GM12892 (cell line): ENCODE measurements at regions not wholly inside any gene's neighbourhood (a gene's known extent, or its start where the extent isn't known, plus 50 kb on each side); places are given as distances from the start of the nearest gene placed in this dataset.
A peak's percentile ranks its signal among the peaks of the same experiment; 100 is the strongest.
"Not testable (repeated sequence)": the region's sequence is repeated elsewhere in the genome, so short reads cannot be mapped to it uniquely, and the experiment has no call there.

Experiments
- DNase-seq: peaks from one replicate; pipeline ENCODE4 v3.0.0; 2011; ENCODE audit not compliant: insufficient read length
- FAIRE-seq: peaks from 2 replicates; lab custom pipeline; 2011; peaks lifted over from hg19 to GRCh38; lab: Jason Lieb, UNC
- POLR2A ChIP-seq: IDR thresholded peaks from 2 replicates; pipeline ENCODE4 v1.6.1; 2011; ENCODE audit warnings: low read depth, low read length, control low read depth
- POLR2AphosphoS5 ChIP-seq: IDR thresholded peaks from 2 replicates; pipeline ENCODE4 v1.6.1; 2011; ENCODE audit warnings: low read depth, low read length, control low read depth
- TAF1 ChIP-seq: IDR thresholded peaks from 2 replicates; pipeline ENCODE4 v1.6.1; 2011; ENCODE audit warnings: low read depth, mild to moderate bottlenecking, control low read depth, low read length, borderline replicate concordance

DNA sequence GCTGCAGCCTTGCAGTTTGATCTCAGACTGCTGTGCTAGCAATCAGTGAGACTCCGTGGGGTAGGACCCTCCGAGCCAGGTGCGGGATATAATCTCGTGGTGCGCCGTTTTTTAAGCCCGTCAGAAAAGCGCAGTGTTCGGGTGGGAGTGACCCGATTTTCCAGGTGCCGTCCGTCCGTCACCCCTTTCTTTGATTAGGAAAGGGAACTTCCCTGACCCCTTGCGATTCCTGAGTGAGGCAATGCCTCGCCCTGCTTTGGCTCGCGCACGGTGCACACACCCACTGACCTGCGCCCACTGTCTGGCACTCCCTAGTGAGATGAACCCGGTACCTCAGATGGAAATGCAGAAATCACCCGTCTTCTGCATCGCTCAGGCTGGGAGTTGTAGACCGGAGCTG lies 203.2 kb downstream of the SNCAIP start:
- not testable (repeated sequence) for FAIRE-seq, DNase-seq

DNA sequence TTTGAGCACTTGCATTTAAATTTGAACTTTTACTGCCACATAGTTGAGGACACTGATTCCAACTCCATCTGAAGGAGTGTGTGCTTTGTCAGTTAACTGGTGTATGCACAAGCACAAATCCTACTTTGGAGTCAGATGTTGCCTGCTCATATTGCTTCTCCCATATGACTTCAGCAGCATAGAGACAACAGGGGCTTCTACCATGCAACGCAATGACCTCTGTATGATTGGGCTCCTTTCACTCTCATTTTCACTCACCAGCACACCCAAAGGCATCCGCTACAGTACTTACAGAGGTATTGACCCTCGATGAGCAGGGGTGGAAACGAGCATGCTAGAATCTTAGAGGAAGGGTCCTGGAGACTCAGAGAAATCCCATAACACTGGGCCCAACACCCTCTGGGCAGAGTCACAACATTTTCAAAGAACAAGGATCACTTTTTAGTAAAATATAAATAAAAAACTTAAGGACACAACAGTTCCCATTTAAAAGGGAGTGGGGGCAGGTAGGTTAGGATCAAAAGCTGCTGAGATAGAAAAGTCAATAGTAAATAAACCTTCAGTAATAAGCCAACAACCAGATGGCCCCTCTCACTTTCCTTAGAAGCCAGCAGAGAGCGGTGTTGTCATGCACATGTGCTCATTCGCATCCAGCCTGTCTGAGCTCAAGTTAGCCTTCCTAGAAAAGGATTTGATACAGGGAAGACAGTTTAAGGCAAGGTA lies 203.8 kb downstream of the SNCAIP start:
- FAIRE-seq: peak; percentile 69
- TF ChIP-seq TAF1 (no peak), POLR2AphosphoS5 (no peak), POLR2A (no peak)
- peak; percentile 8 for DNase-seq

DNA sequence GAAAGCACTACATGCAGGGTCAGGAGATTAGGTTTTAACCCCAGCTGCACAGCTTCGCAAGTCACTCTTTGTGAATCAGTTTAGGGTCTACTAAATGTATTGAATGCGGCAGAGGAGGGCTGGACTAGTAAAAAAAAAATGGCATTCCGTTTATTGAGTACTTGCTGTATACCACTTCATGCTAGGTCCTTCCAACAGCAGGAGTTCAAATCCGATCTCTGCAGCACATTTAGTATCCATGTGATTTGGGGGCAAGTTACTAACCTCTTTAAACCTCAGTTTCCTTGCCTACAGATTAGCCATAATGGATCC lies 204.4 kb downstream of the SNCAIP start:
- FAIRE-seq (no peak), DNase-seq (no peak)
- TF ChIP-seq POLR2A (no peak), TAF1 (no peak), POLR2AphosphoS5 (no peak)

DNA sequence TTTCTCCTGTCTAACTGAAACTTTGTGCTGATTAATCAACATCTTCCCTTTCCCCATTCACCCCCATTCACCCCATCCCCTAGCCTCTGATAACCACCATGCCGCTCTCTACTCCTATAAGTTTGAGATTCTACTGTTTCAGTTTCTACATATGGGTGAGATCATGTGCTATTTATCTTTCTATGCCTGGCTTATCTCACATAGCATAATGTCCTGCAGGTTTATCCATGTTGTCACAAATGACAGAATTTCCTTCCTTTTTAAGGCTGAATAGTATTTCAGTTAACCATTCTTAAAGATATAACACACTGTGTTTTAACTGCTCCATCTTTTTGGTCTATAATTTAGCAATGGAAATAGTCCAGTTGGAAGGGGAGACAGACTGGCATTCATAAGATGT lies 205.1 kb downstream of the SNCAIP start:
- FAIRE-seq (no peak), DNase-seq (no peak)
- TF ChIP-seq POLR2A (no peak), TAF1 (no peak), POLR2AphosphoS5 (no peak)

DNA sequence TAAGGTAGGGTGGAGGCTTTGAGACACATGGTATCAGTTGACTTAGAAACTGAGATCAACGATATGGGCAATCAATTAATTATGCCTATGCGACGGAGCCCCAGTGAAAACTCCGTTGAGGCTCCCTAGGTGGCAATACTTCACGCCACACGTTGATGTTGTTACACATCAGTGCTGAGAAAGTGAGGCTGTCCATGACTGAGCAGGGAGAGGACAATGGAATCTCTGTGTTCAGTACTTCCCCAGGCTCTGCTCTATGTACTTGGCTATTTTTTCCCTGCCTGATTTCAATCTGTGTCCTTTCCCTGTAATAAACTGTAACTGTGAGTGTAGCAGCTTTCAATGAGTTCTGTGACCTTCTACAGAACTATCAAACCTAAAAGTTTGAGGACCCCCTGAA lies 211.7 kb downstream of the SNCAIP start:
- no peak for DNase-seq
- FAIRE-seq: no peak

DNA sequence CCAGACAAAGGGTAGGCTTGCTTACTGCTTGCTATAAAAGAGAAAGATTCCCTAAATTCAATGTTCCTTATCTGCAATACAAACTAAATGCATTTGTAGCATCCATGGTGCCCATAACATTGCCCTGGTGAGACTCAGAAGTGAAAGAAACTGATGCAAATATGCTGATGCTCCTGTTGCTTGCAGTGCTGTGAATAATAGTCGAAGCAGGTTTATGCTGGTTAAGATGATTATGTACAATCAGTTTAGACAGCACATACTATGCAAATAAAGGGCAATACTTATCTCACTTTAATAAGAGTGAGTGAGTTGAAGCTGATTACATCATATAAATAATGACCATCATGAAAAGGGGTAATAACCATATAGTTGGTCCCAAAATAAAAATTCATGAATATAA lies 215.5 kb downstream of the SNCAIP start:
- TF ChIP-seq POLR2AphosphoS5: no peak
- TF ChIP-seq POLR2A: no peak
- TF ChIP-seq TAF1: no peak
- DNase-seq: no peak
- no peak for FAIRE-seq

More for the DNA sequence above, 211.7 kb downstream of the SNCAIP start:
- TF ChIP-seq TAF1: no peak

DNA sequence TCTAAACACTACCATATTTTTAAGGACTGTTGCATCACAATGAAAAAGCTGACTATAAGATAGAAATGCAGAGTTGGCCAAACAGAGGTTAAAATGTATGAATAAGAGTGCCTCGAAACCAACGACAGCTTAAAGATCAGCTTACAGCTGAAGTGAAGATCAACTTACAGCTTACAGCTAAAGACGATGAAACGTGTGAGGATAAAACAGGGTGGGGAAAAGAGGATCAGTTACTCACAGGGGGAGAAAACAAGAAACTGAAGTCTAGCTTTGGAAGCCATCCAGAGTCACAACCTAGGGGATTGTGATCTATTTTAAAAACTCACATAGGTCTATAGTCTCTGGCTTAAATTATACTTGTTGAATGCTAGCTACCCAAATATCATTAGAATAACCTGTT lies 220.0 kb downstream of the SNCAIP start:
- FAIRE-seq (no peak), DNase-seq (no peak)
- no peak for TF ChIP-seq POLR2AphosphoS5
- no peak for TF ChIP-seq TAF1
- no peak for TF ChIP-seq POLR2A

DNA sequence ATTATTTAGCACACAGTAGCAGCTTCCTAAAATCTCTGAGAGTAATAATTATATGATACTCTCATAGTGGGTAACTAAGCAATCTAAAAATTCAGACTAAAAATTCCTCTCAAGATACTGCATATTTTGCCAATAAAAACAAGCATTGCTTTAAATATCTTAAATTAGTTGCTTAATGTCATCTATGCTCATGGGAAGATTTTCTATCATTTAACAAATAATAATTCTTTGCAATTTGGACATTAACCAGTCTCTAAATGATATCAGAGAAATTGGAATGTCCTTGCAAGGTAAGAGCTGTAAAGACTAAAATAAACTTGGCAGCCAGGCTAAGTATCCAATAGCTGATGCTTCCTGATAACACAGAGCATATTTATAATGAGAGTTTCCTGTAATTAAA lies 221.8 kb downstream of the SNCAIP start:
- no peak for FAIRE-seq
- TF ChIP-seq TAF1 (no peak), POLR2A (no peak), POLR2AphosphoS5 (no peak)

DNA sequence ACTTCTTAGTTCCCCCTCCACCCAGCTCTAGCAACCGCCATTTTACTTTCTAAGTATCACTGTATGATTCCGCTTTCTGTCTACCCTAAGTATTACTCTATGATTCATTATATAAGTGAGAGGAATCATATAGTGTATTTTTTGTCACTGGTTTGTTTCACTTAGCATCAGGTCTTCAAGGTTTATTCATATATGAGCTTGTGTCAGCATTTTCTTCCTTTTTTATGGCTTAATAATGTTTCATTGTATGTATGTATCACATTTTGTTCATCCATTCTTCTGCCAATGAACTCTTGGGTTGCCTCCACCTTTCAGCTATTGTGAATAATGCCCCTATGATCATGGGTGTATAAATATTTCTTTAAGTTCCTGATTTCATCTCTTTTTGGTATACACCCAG lies 222.8 kb downstream of the SNCAIP start:
- FAIRE-seq (no peak), DNase-seq (no peak)
- TF ChIP-seq POLR2A (no peak), POLR2AphosphoS5 (no peak), TAF1 (no peak)

More for the DNA sequence above, 221.8 kb downstream of the SNCAIP start:
- DNase-seq: no peak

DNA sequence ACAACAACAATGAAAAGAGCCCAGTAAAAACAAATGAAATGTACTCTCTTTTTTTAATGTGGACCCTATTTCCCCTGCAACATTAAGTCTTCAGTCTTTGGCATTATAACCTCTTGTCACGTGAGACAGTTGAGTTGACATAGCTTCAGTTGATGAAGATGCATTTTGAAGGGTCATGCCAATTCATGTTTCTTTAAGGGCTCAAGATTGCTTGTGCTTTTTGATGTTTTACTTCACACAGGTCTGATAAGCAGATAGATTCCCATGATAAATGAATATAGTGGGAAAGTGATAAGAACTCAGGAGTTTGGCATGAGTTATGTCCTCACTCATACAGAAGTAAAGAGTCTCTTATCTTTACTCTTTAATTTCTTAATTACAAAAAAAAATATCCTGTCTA lies 229.4 kb downstream of the SNCAIP start:
- FAIRE-seq (no peak), DNase-seq (no peak)
- TF ChIP-seq POLR2A: no peak
- no peak for TF ChIP-seq POLR2AphosphoS5
- TF ChIP-seq TAF1: no peak

DNA sequence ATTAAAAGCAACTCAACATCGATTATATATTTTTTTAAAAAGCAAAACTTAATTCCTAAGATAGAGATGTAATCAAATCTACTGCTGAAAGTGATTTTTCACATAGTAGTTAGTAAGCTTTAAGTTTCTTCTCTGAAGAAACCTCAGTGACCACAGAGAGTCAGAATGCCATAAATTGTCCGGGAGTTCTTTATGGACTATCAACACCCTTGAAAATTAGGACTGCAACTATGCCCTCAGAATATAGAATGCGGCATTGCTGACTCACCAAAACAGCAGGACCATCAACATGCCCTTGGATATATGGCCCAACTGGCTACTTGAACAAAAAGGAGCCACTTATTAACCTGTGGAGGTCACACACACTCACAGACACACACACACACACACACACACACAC lies 228.9 kb upstream of the SNX2 start:
- TF ChIP-seq POLR2AphosphoS5: no peak
- TF ChIP-seq TAF1: no peak
- no peak for TF ChIP-seq POLR2A
- DNase-seq (no peak), FAIRE-seq (peak; percentile 21)

DNA sequence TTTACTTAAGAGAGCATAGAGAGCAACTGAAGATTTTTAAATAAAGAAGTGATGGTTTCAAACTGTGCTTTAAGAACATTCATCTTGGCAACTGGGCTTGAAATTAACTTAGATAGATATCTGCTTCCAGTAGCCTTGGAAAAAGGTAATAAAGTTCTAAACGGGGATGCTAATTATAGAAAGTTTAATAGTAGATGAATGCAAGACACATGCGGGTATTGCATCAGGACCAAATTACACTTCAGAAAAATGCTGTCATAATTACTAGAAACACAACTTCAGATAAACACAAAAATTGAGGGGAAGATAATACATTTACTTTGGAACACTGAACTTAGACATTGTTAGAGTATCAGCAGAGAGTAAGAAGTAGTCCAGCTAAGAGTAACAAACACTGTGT lies 227.7 kb upstream of the SNX2 start:
- FAIRE-seq: no peak
- TF ChIP-seq TAF1 (no peak), POLR2A (no peak), POLR2AphosphoS5 (no peak)

DNA sequence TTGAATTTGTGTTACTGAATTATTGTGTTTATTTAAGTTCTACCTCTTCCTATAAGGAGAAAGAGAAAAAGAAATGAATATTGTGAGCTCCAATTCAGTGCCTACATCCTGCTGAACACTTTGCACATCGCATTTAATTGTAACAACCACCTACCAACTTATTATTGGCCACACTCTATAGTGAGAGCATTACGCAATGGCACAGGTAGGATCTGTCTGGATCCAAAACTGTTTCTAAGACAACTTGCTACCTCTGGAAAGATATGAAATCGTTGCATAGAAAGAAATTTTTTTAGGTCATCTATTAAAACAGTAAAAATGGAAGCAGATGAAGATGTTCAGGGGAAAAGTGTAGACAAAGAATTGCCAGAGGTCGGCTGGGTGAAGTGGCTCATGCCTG lies 227.2 kb upstream of the SNX2 start:
- no peak for DNase-seq
- FAIRE-seq: no peak
- TF ChIP-seq POLR2A (no peak), TAF1 (no peak), POLR2AphosphoS5 (no peak)

More for the DNA sequence above, 227.7 kb upstream of the SNX2 start:
- no peak for DNase-seq

DNA sequence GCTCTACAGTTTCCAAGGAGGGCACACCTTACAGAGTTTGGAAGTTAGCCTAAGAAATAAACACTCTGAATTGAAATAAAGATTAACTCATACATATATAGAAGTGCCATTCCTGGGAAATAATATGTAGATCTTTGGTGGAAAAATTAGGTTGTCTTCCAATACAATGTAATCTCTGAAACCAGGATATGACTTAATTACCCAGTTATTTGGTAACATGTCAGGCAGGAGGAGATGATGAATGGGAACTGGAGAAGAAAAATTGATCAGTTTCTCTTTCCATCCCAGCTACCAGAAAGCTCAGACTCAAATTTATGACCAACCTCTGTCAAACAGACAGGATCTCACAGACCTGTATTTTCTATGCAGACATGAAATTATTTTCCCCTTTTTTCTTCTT lies 215.2 kb upstream of the SNX2 start:
- FAIRE-seq: no peak

More for the DNA sequence above, 215.2 kb upstream of the SNX2 start:
- DNase-seq: no peak
- no peak for TF ChIP-seq POLR2A
- no peak for TF ChIP-seq POLR2AphosphoS5
- TF ChIP-seq TAF1: no peak
